Testis (tissue), 2 donors: ENCODE measurements at regions not wholly inside any gene's neighbourhood (a gene's known extent, or its start where the extent isn't known, plus 50 kb on each side); places are given as distances from the start of the nearest gene placed in this dataset.

Experiments
- POLR2A ChIP-seq: fragments of 450-650 bp; IDR thresholded peaks from one replicate; pipeline ENCODE4 v1.6.1; 2017; ENCODE audit warnings: antibody characterized with exemption, mild to moderate bottlenecking, moderate library complexity
- TF ChIP-seq, protein P1 (sequence below), 3 experiments: fragments of 450-650 bp in 2 of 3; fragments of 200-600 bp in 1 of 3; sonication (generic) in 1 of 3; IDR thresholded peaks; one replicate each; pipeline ENCODE4 v1.5.1; 2016 to 2019; ENCODE audit warnings: antibody characterized with exemption in 3 of 3, mild to moderate bottlenecking in 2 of 3, moderate library complexity in 1 of 3

DNA sequence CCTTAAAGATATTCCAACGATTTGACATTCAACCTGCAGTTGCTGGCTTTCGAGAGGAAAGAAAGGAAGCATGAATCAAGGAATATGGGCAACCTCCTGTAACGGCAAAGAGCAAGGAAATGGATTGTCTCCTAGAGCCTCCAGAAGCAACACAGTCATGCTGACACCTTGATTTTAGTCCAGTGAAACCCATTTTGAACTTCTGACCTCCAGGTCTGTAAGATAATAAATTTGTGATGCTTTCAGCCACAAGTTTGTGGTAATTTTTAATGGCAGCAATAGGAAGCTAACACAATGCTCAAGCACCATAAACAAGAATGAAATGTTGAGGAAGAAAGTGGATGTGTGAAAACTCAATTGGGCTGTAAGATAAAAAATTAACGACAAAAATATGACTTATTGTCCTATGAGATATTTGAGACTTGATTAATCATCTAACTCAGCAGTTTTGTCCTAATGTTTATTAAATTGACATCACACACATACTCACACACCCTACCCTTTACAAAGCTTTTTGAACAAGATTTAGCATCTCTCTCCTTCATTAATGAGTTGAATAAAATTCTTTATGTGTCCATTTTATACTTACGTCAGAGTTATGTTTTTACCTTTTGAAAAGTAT, 857.2 kb upstream of the INTU start:
- TF ChIP-seq, protein P1, sequence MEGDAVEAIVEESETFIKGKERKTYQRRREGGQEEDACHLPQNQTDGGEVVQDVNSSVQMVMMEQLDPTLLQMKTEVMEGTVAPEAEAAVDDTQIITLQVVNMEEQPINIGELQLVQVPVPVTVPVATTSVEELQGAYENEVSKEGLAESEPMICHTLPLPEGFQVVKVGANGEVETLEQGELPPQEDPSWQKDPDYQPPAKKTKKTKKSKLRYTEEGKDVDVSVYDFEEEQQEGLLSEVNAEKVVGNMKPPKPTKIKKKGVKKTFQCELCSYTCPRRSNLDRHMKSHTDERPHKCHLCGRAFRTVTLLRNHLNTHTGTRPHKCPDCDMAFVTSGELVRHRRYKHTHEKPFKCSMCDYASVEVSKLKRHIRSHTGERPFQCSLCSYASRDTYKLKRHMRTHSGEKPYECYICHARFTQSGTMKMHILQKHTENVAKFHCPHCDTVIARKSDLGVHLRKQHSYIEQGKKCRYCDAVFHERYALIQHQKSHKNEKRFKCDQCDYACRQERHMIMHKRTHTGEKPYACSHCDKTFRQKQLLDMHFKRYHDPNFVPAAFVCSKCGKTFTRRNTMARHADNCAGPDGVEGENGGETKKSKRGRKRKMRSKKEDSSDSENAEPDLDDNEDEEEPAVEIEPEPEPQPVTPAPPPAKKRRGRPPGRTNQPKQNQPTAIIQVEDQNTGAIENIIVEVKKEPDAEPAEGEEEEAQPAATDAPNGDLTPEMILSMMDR (IDR thresholded peaks at IDR 0.05) = no peak
- TF ChIP-seq POLR2A = no peak
